Ishikawa (cell line): ENCODE measurements at regions not wholly inside any gene's neighbourhood (a gene's known extent, or its start where the extent isn't known, plus 50 kb on each side); places are given as distances from the start of the nearest gene placed in this dataset.
A peak's percentile ranks its signal among the peaks of the same experiment; 100 is the strongest.

Experiments used
- CEBPB ChIP-seq: IDR thresholded peaks from 2 replicates; pipeline ENCODE4 v1.6.1; 2012
- CREB1 ChIP-seq: IDR thresholded peaks from 2 replicates; pipeline ENCODE4 v1.6.1; 2012; ENCODE audit warnings: low read depth
- EGR1 ChIP-seq: IDR thresholded peaks from 2 replicates; pipeline ENCODE4 v1.6.1; 2012
- EP300 ChIP-seq: IDR thresholded peaks from 2 replicates; pipeline ENCODE4 v1.6.1; 2012; ENCODE audit warnings: borderline replicate concordance
- FOXM1 ChIP-seq: IDR thresholded peaks from 2 replicates; pipeline ENCODE4 v1.6.1; 2012; ENCODE audit warnings: low read depth, borderline replicate concordance
- MAX ChIP-seq: IDR thresholded peaks from 2 replicates; pipeline ENCODE4 v1.6.1; 2012
- NFIC ChIP-seq: IDR thresholded peaks from 2 replicates; pipeline ENCODE4 v1.6.1; 2012
- RAD21 ChIP-seq: IDR thresholded peaks from 2 replicates; pipeline ENCODE4 v1.6.1; 2012; ENCODE audit warnings: low read depth
- REST ChIP-seq: IDR thresholded peaks from 2 replicates; pipeline ENCODE4 v1.6.1; 2012; ENCODE audit warnings: low read depth, mild to moderate bottlenecking
- TAF1 ChIP-seq: IDR thresholded peaks from 2 replicates; pipeline ENCODE4 v1.6.1; 2012; ENCODE audit warnings: low read depth, mild to moderate bottlenecking
- TCF12 ChIP-seq: IDR thresholded peaks from 2 replicates; pipeline ENCODE4 v1.6.1; 2012; ENCODE audit warnings: low read depth
- TEAD4 ChIP-seq: IDR thresholded peaks from 2 replicates; pipeline ENCODE4 v1.6.1; 2012
- USF1 ChIP-seq: IDR thresholded peaks from 2 replicates; pipeline ENCODE4 v1.6.1; 2012
- YY1 ChIP-seq: IDR thresholded peaks from 2 replicates; pipeline ENCODE4 v1.6.1; 2012; ENCODE audit warnings: low read depth
- ZBTB7A ChIP-seq: IDR thresholded peaks from 2 replicates; pipeline ENCODE4 v1.6.1; 2012; ENCODE audit warnings: low read depth

GRCh38 chr13:42495751-42496150, 78.2 kb upstream of the TNFSF11 start:
- no peak for TF ChIP-seq FOXM1

- TF ChIP-seq RAD21 (no peak), CREB1 (no peak), MAX (no peak), CEBPB (no peak), EP300 (no peak), TCF12 (no peak), ZBTB7A (no peak), TEAD4 (no peak), EGR1 (no peak), NFIC (no peak), REST (no peak), YY1 (no peak), TAF1 (no peak), USF1 (no peak), FOXM1 (no peak)
Measured at GRCh38 chr13:42497798-42498197, 76.2 kb upstream of the TNFSF11 start.

- TF ChIP-seq REST (no peak), RAD21 (peak; percentile 25; the same call in 1 of the 2 replicates)
Measured at GRCh38 chr13:42498521-42498920, 75.4 kb upstream of the TNFSF11 start.
